H1 (cell line): ENCODE measurements at regions not wholly inside any gene's neighbourhood (a gene's known extent, or its start where the extent isn't known, plus 50 kb on each side); places are given as distances from the start of the nearest gene placed in this dataset.
"Not testable (repeated sequence)": the region's sequence is repeated elsewhere in the genome, so short reads cannot be mapped to it uniquely, and the experiment has no call there.

Source experiments
- CTCF ChIA-PET: fragments of 300-600 bp; sonication (Branson Sonifier 250); formaldehyde crosslinking; loops from one replicate; lab custom pipeline; 2021; ENCODE audit not compliant: partially characterized antibody; lab: Charles Lee
- POLR2A ChIA-PET: fragments of 300-600 bp; sonication (Branson Sonifier 250); formaldehyde crosslinking; loops from one replicate; lab custom pipeline; 2021; ENCODE audit warnings: inconsistent platforms; ENCODE audit not compliant: partially characterized antibody; lab: Charles Lee
- DNase-seq, 2 experiments: peaks; one replicate each; pipeline versions ENCODE4 v3.0.0 to v3.0.0-alpha.2; 2010 to 2022; ENCODE audit warnings: low spot score in 2 of 2, low read depth in 1 of 2, mixed read lengths in 1 of 2
- FAIRE-seq: peaks from 2 replicates; lab custom pipeline; 2011; peaks lifted over from hg19 to GRCh38; lab: Jason Lieb, UNC
- H2AFZ ChIP-seq: 2 replicates; pipeline ENCODE4 v1.8.1; 2012; ENCODE audit warnings: low read length, inconsistent platforms
- H2AK5ac ChIP-seq: 2 replicates; pipeline ENCODE4 v1.6.1; 2013; ENCODE audit warnings: low read depth, low read length
- H2BK120ac ChIP-seq: replicated peaks from 2 replicates; pipeline ENCODE3; 2013; ENCODE audit warnings: low read depth, low read length, inconsistent platforms
- H2BK12ac ChIP-seq: 2 replicates; pipeline ENCODE4 v1.6.1; 2013; ENCODE audit warnings: low read depth, low read length
- H2BK15ac ChIP-seq: 2 replicates; pipeline ENCODE4 v1.6.1; 2013; ENCODE audit warnings: low read length
- H2BK20ac ChIP-seq: 2 replicates; pipeline ENCODE4 v1.6.1; 2013; ENCODE audit warnings: low read length
- H2BK5ac ChIP-seq: 2 replicates; pipeline ENCODE4 v1.6.1; 2013; ENCODE audit warnings: low read depth, low read length
- H3K14ac ChIP-seq: 2 replicates; pipeline ENCODE4 v1.6.1; 2013; ENCODE audit warnings: inconsistent platforms; ENCODE audit not compliant: insufficient read length
- H3K18ac ChIP-seq: 2 replicates; pipeline ENCODE4 v1.6.1; 2013; ENCODE audit warnings: low read length; ENCODE audit errors: extremely low read depth
- H3K23ac ChIP-seq: 2 replicates; pipeline ENCODE4 v1.6.1; 2013; ENCODE audit warnings: inconsistent platforms; ENCODE audit not compliant: insufficient read length
- H3K23me2 ChIP-seq: 2 replicates; pipeline ENCODE4 v1.6.1; 2013; ENCODE audit warnings: low read depth, low read length
- H3K27ac ChIP-seq: 2 replicates; pipeline ENCODE4 v1.6.1; 2011; ENCODE audit warnings: low read depth, low read length, inconsistent platforms
- H3K27me3 ChIP-seq, 4 experiments: replicated peaks in 1 of 4; 1 replicate in 1 of 4; 2 replicates in 3 of 4; pipeline versions ENCODE4 v1.6.1 to v1.8.1; 2011 to 2013; ENCODE audit warnings: low read length in 3 of 4, mild to moderate bottlenecking in 3 of 4, inconsistent platforms in 2 of 4, mixed read lengths in 2 of 4, moderate library complexity in 1 of 4; ENCODE audit not compliant: control insufficient read depth in 3 of 4, insufficient read depth in 3 of 4; ENCODE audit errors: extremely low read depth in 1 of 4
- H3K36me3 ChIP-seq, 4 experiments: 2 replicates each; pipeline versions ENCODE4 v1.6.1 to v1.8.1; 2011 to 2013; ENCODE audit warnings: mild to moderate bottlenecking in 4 of 4, low read length in 3 of 4, moderate library complexity in 2 of 4, control low read depth in 1 of 4, inconsistent platforms in 1 of 4; ENCODE audit not compliant: insufficient read depth in 4 of 4, control insufficient read depth in 2 of 4
- H3K4ac ChIP-seq: replicated peaks from 2 replicates; pipeline ENCODE3; 2013; ENCODE audit warnings: low read length, low read depth, mixed read lengths, inconsistent platforms; ENCODE audit not compliant: insufficient read length
- H3K4me1 ChIP-seq, 4 experiments: replicated peaks in 1 of 4; 1 replicate in 1 of 4; 2 replicates in 3 of 4; pipeline versions ENCODE4 v1.6.1 to v1.8.1; 2011 to 2013; ENCODE audit warnings: low read length in 3 of 4, inconsistent platforms in 2 of 4, mixed read lengths in 1 of 4; ENCODE audit not compliant: insufficient read depth in 4 of 4, control insufficient read depth in 3 of 4
- H3K4me2 ChIP-seq, 2 experiments: 2 replicates each; pipeline versions ENCODE4 v1.6.1 to v1.8.1; 2011 to 2013; ENCODE audit warnings: low read depth in 2 of 2, low read length in 2 of 2, control low read depth in 1 of 2, inconsistent platforms in 1 of 2, mild to moderate bottlenecking in 1 of 2; ENCODE audit not compliant: insufficient read depth in 1 of 2
- H3K4me3 ChIP-seq, 4 experiments: fragments of 200-600, 300-600 bp in 1 of 4; sonication (generic), shearing (Covaris generic), sonication (Bioruptor Twin) in 1 of 4; 2 replicates each; pipeline versions ENCODE4 v1.5.1 to v1.8.1; 2011 to 2016; ENCODE audit warnings: low read length in 4 of 4, low read depth in 3 of 4, control low read depth in 2 of 4, inconsistent platforms in 2 of 4, mild to moderate bottlenecking in 2 of 4, mixed read lengths in 1 of 4, moderate library complexity in 1 of 4; ENCODE audit not compliant: insufficient read depth in 2 of 4; ENCODE audit errors: extremely low read depth in 1 of 4
- H3K56ac ChIP-seq: replicated peaks from 2 replicates; pipeline ENCODE3; 2013; ENCODE audit warnings: low read depth, mild to moderate bottlenecking, mixed read lengths, low read length, inconsistent platforms; ENCODE audit not compliant: insufficient read length
- H3K79me1 ChIP-seq: 2 replicates; pipeline ENCODE4 v1.6.1; 2013; ENCODE audit warnings: low read depth, low read length, control low read depth
- H3K79me2 ChIP-seq, 2 experiments: 2 replicates each; pipeline versions ENCODE4 v1.6.1 to v1.8.1; 2012 to 2013; ENCODE audit warnings: low read length in 2 of 2, mild to moderate bottlenecking in 2 of 2, inconsistent platforms in 1 of 2; ENCODE audit not compliant: insufficient read depth in 2 of 2, control insufficient read depth in 1 of 2
- H3K9ac ChIP-seq, 4 experiments: replicated peaks in 1 of 4; 1 replicate in 1 of 4; 2 replicates in 3 of 4; pipeline versions ENCODE4 v1.6.1 to v1.8.1; 2011 to 2013; ENCODE audit warnings: low read depth in 3 of 4, low read length in 3 of 4, control low read depth in 2 of 4, mild to moderate bottlenecking in 2 of 4, moderate library complexity in 2 of 4, inconsistent platforms in 1 of 4; ENCODE audit errors: extremely low read depth in 1 of 4
- H3K9me3 ChIP-seq, 2 experiments: 2 replicates each; pipeline versions ENCODE4 v1.6.1 to v1.8.1; 2012 to 2013; ENCODE audit warnings: mild to moderate bottlenecking in 2 of 2, moderate library complexity in 2 of 2, control low read depth in 1 of 2, inconsistent platforms in 1 of 2, low read depth in 1 of 2, low read length in 1 of 2, mixed read lengths in 1 of 2; ENCODE audit not compliant: insufficient read depth in 2 of 2
- H4K20me1 ChIP-seq, 2 experiments: replicated peaks in 1 of 2; 2 replicates each; pipeline versions ENCODE3 to v1.8.1; 2011 to 2013; ENCODE audit warnings: inconsistent platforms in 2 of 2, low read length in 2 of 2, mild to moderate bottlenecking in 1 of 2; ENCODE audit not compliant: insufficient read depth in 2 of 2, control insufficient read depth in 1 of 2
- H4K5ac ChIP-seq: 2 replicates; pipeline ENCODE4 v1.6.1; 2013; ENCODE audit warnings: low read length, low read depth, mixed read lengths, inconsistent platforms; ENCODE audit not compliant: insufficient read length
- H4K8ac ChIP-seq: 2 replicates; pipeline ENCODE4 v1.8.0; 2013; ENCODE audit warnings: mild to moderate bottlenecking, moderate library complexity, low read length, inconsistent platforms; ENCODE audit not compliant: insufficient read depth; ENCODE audit errors: extremely low read depth
- H4K91ac ChIP-seq: replicated peaks from 2 replicates; pipeline ENCODE3; 2013; ENCODE audit warnings: low read length, mixed read lengths, inconsistent platforms; ENCODE audit not compliant: insufficient read length
- WGBS, 2 experiments: shearing (Covaris generic) in 1 of 2; methylation state at CpG; one replicate each; pipeline versions ENCODE4 v1.1.6 to v1.1.7; 2013 to 2015; ENCODE audit warnings: low lambda C conversion rate in 2 of 2, mixed read lengths in 2 of 2, inconsistent platforms in 1 of 2, low coverage in 1 of 2, missing lambda C conversion rate in 1 of 2; ENCODE audit not compliant: insufficient replicate concordance in 2 of 2, insufficient coverage in 1 of 2, insufficient read length in 1 of 2; ENCODE audit errors: extremely low coverage in 1 of 2, missing lambda C conversion rate in 1 of 2; 5-methylcytosine and 5-hydroxymethylcytosine counted together

DNA sequence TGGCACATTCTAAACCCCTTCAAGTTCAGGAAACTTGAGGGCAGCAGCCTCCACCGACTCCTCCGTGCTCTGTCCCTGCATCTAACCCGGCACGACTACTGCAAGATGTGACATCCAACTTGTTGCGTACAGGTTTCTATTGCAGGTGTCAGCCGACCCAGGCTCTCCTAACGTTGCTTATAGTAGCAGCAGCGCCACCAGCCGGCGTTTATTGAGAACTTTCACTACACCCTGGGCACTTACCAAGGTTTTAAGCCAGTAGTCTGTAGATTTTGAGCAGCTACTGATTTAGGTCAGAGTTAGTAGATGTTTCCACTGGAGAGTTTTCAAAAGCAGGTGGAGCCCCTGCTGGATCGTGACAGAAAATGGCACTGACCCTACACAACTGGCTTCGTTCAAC lies 162.2 kb upstream of the PRKX start:
- H2BK5ac ChIP-seq, FAIRE-seq, H2BK12ac ChIP-seq, H2BK120ac ChIP-seq, DNase-seq, H3K4me3 ChIP-seq, POLR2A ChIA-PET, H4K20me1 ChIP-seq, H3K9me3 ChIP-seq, H3K4ac ChIP-seq, H2BK20ac ChIP-seq, H2AFZ ChIP-seq, H4K5ac ChIP-seq, H3K9ac ChIP-seq, H3K23me2 ChIP-seq, H3K36me3 ChIP-seq, H3K27me3 ChIP-seq, H3K56ac ChIP-seq, H4K91ac ChIP-seq, H3K79me1 ChIP-seq, H3K4me1 ChIP-seq, H3K4me2 ChIP-seq, H3K27ac ChIP-seq, H4K8ac ChIP-seq, H3K14ac ChIP-seq, H3K23ac ChIP-seq, CTCF ChIA-PET, H2AK5ac ChIP-seq, H3K79me2 ChIP-seq, H2BK15ac ChIP-seq, H3K18ac ChIP-seq: not testable (repeated sequence)
- WGBS, 2 experiments, result no CpG with 5 or more reads among the region's 12 CpGs

DNA sequence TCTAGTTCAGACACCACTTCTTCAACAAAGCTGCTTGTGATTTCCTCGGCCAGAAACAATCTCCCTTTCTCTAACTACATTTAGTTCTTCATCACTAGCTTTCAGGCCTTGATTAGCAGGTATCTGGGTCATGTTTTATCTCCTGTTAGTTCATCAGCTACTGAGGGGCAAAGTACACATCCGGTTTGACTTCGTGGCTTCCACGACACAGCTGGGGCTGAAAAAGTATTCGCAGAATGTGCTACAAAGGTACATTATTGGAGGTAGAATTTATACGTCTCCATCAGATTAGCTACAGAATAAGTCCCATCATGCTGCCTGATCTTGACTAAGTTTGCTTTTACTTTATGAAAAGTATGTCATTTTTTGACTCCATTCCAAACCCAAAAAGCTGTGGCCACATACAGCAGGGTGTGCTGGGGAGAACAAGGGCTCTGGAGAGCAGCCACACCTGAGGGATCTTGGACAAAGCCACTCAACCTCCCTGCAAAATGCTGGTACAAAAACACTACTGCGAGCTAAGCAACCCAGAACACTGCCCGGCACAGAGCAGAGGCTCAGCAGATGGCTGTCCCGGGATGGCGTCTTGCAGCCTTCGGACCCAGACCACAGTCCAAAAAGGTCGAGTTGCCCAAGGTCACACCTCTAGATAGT lies 158.9 kb upstream of the PRKX start:
- H3K23ac ChIP-seq, H2BK12ac ChIP-seq, H3K79me2 ChIP-seq, H2BK5ac ChIP-seq, CTCF ChIA-PET, H4K91ac ChIP-seq, DNase-seq, H3K9ac ChIP-seq, H3K18ac ChIP-seq, H3K4me3 ChIP-seq, H3K79me1 ChIP-seq, POLR2A ChIA-PET, H2BK120ac ChIP-seq, H3K56ac ChIP-seq, H3K27me3 ChIP-seq, H3K4me2 ChIP-seq, H2AK5ac ChIP-seq, H3K23me2 ChIP-seq, H2AFZ ChIP-seq, FAIRE-seq, H3K14ac ChIP-seq, H3K9me3 ChIP-seq, H2BK20ac ChIP-seq, H3K27ac ChIP-seq, H4K5ac ChIP-seq, H4K20me1 ChIP-seq, H2BK15ac ChIP-seq, H3K4me1 ChIP-seq, H3K36me3 ChIP-seq, H4K8ac ChIP-seq, H3K4ac ChIP-seq: not testable (repeated sequence)
- WGBS, 2 experiments, result 97% methylated on average over 6 of the region's 12 CpGs; no CpG with 5 or more reads in 1 of the 2 experiments
